Adrenal gland (tissue), 9 donors: ENCODE measurements at regions not wholly inside any gene's neighbourhood (a gene's known extent, or its start where the extent isn't known, plus 50 kb on each side); places are given as distances from the start of the nearest gene placed in this dataset.

Source experiments
- DNase-seq, 7 donors: peaks; one replicate each; pipeline ENCODE4 v3.0.0-alpha.2; 2019 to 2020
- H3K27ac ChIP-seq, 5 donors: fragments of 200-600 bp; sonication (generic) in 4 of 5; 1 replicate in 3 of 5; 2 replicates in 2 of 5; pipeline versions ENCODE4 v1.5.1 to v1.8.0; 2016 to 2020; ENCODE audit warnings: mild to moderate bottlenecking in 1 of 5
- H3K27me3 ChIP-seq: fragments of 200-600 bp; 2 replicates; pipeline ENCODE4 v1.8.0; 2021
- H3K36me3 ChIP-seq, 2 donors: fragments of 200-600 bp; replicated peaks in 1 of 2; 1 replicate in 1 of 2; 2 replicates in 1 of 2; pipeline versions ENCODE4 v1.5.1 to v1.8.0; 2018 to 2022
- H3K4me1 ChIP-seq, 2 donors: fragments of 200-600 bp; replicated peaks in 1 of 2; 1 replicate in 1 of 2; 2 replicates in 1 of 2; pipeline versions ENCODE4 v1.5.1 to v1.8.0; 2018 to 2021
- H3K4me3 ChIP-seq, 4 donors: fragments of 200-600 bp; sonication (generic) in 3 of 4; one replicate each; pipeline ENCODE4 v1.5.1; 2016 to 2018
- H3K9me3 ChIP-seq, 3 donors: fragments of 200-600 bp; sonication (generic) in 1 of 3; replicated peaks in 1 of 3; 1 replicate in 2 of 3; 2 replicates in 1 of 3; pipeline versions ENCODE4 v1.5.1 to v1.8.0; 2016 to 2021
- CTCF ChIP-seq, 6 experiments: fragments of 450-650 bp in 4 of 6; fragments of 200-600 bp in 2 of 6; sonication (generic) in 1 of 6; IDR thresholded peaks; 1 replicate in 5 of 6; 2 replicates in 1 of 6; pipeline versions ENCODE4 v1.5.1 to v1.8.0; 2016 to 2021; ENCODE audit warnings: antibody characterized with exemption in 6 of 6, mild to moderate bottlenecking in 2 of 6, moderate library complexity in 1 of 6
- POLR2A ChIP-seq, 2 donors: fragments of 450-650 bp; IDR thresholded peaks; one replicate each; pipeline ENCODE4 v1.6.1; 2017; ENCODE audit warnings: antibody characterized with exemption in 2 of 2, mild to moderate bottlenecking in 2 of 2, moderate library complexity in 1 of 2
- WGBS, 4 donors: extraction: QIAGEN DNeasy Blood & Tissue Kit in 2 of 4; methylation state at CpG; one replicate each; pipeline versions ENCODE4 v1.1.5 to v1.1.7; 2013 to 2017; 5-methylcytosine and 5-hydroxymethylcytosine counted together
- intact Hi-C, 2 donors: fragments of 100-400 bp; cut with DNase I; formaldehyde crosslinking; loops; one replicate each; pipeline versions ENCODE4 v1.14.1 to v1.15.0; 2022 to 2023
- donor health status: healthy with polysubstance abuse.
- donor health status: Bipolar disorder and iron deficiency.
- donor health status: DM: yes; HTN: yes; CAD: no.
- donor health status: DM: no; HTN: no; CAD: no.
- donor health status: DM: no; HTN: no; CAD: no.

GRCh38 chr9:7320139-7320538 lies 479.4 kb downstream of the DMAC1 start:
- Histone ChIP-seq H3K27ac (no peak overlapping the region), H3K4me1 (no peaks in the 10 kb centered on the region), H3K4me3 (no peak overlapping the region), H3K36me3 (no peaks in the 10 kb centered on the region), H3K27me3 (no peaks in the 10 kb centered on the region), H3K9me3 (no peaks in the 10 kb centered on the region)
- TF ChIP-seq POLR2A (IDR thresholded peaks at IDR 0.05) (no peak), CTCF (IDR thresholded peaks at IDR 0.05) (no peak)
- intact Hi-C loops = no loop called here
- WGBS, 4 donors = 37 to 49% (median 44%) methylated on average over 7 of the region's 7 CpGs
- DNase-seq = peak in 2 of 7 donors; percentile 7 to 60

GRCh38 chr9:7318920-7319319 lies 480.7 kb downstream of the DMAC1 start:
- no peak for DNase-seq
- Histone ChIP-seq H3K27ac (no peak overlapping the region), H3K27me3 (no peaks in the 10 kb centered on the region), H3K9me3 (peaks cover 0 to under 1% (median 0%) of the 10 kb centered on the region in 3 donors), H3K4me1 (no peaks in the 10 kb centered on the region), H3K36me3 (no peaks in the 10 kb centered on the region), H3K4me3 (no peak overlapping the region)
- TF ChIP-seq POLR2A (IDR thresholded peaks at IDR 0.05) = no peak
- TF ChIP-seq CTCF (IDR thresholded peaks at IDR 0.05) = no peak
- intact Hi-C loops = no loop called here
- 75 to 84% (median 77%) methylated on average over 2 of the region's 2 CpGs for WGBS, 4 donors

GRCh38 chr9:7316967-7317366 lies 482.6 kb downstream of the DMAC1 start:
- H3K27ac ChIP-seq = no peak overlapping the region
- intact Hi-C loops = no loop called here

GRCh38 chr9:7316166-7316795 lies 483.3 kb downstream of the DMAC1 start:
- peak in 1 of 7 donors; percentile 2 for DNase-seq
- 49 to 69% (median 56%) methylated on average over 3 of the region's 3 CpGs for WGBS, 4 donors
- H3K9me3 ChIP-seq = peaks cover 0 to 16% (median 0%) of the 10 kb centered on the region in 3 donors
- no peaks in the 10 kb centered on the region for H3K4me1 ChIP-seq
- TF ChIP-seq CTCF (IDR thresholded peaks at IDR 0.05) = no peak
- TF ChIP-seq POLR2A (IDR thresholded peaks at IDR 0.05) = no peak
- no peak overlapping the region for H3K4me3 ChIP-seq
- H3K36me3 ChIP-seq = no peaks in the 10 kb centered on the region
- intact Hi-C loops = no loop called here
- H3K27ac ChIP-seq = peak overlapping the region in 2 of 5 donors; percentile 33 to 59
- H3K27me3 ChIP-seq = no peaks in the 10 kb centered on the region

More at GRCh38 chr9:7316967-7317366, 482.6 kb downstream of the DMAC1 start:
- no peak overlapping the region for H3K4me3 ChIP-seq
- no peaks in the 10 kb centered on the region for H3K4me1 ChIP-seq
- H3K36me3 ChIP-seq = no peaks in the 10 kb centered on the region
- peaks cover 0 to 16% (median 0%) of the 10 kb centered on the region in 3 donors for H3K9me3 ChIP-seq
- no peak for TF ChIP-seq CTCF (IDR thresholded peaks at IDR 0.05)
- no peak for TF ChIP-seq POLR2A (IDR thresholded peaks at IDR 0.05)
- 52 to 65% (median 63%) methylated on average over 4 of the region's 4 CpGs for WGBS, 4 donors
- no peaks in the 10 kb centered on the region for H3K27me3 ChIP-seq
- DNase-seq = peak in 1 of 7 donors; percentile 4
